ENCODE measurements at regions not wholly inside any gene's neighbourhood (a gene's known extent, or its start where the extent isn't known, plus 50 kb on each side); places are given as distances from the start of the nearest gene placed in this dataset.

DNA sequence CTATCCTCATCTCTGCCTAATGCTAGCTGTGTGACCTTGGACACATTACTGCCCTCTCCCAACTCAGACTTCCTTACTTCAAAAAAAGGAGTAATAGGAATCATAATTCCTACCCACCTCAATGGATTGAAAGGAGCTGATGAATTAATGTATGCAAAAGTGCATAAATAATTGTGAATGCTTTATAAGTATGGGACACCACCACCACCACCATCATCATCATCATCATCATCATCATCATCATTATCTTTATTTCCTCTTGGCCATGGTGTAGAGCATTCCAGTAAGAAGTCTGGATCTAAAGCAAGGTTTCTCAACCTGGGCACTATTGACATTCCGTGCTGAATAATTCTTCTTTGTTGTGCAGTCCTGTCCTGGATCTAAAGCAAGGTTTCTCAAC lies 282.5 kb downstream of the MEX3B start:
- Histone ChIP-seq H3K27me3 (no peaks in the 10 kb centered on the region), H3K36me3 (no peaks in the 10 kb centered on the region), H3K9me3 (no peaks in the 10 kb centered on the region), H3K4me1 (no peaks in the 10 kb centered on the region), H3K27ac (no peak overlapping the region), H3K4me3 (no peak overlapping the region)
- intact Hi-C loops (cut with DNase I; ENCODE audit: low total_unique reads) (no loop called here), in situ Hi-C loops (cut with MboI; ENCODE audit: low pct_ligation_motif_present in 1 of 4, low pct_unique_long_range_greater_than_20kb in 1 of 4, low sequenced_read_pairs in 3 of 4) (no loop called here)
- TF ChIP-seq POLR2AphosphoS5 (IDR thresholded peaks at IDR 0.05) (no peak), EP300 (IDR thresholded peaks at IDR 0.05; ENCODE audit: low read depth) (no peak), CTCF (IDR thresholded peaks at IDR 0.05) (no peak), POLR2A (IDR thresholded peaks at IDR 0.05) (no peak)
- no peak for DNase-seq
- WGBS, 2 donors (ENCODE audit: low coverage in 1 of 2): 83 to 97% methylated on average over 1 of the region's 1 CpG

- intact Hi-C loops (cut with DNase I; ENCODE audit: low total_unique reads) (no loop called here), in situ Hi-C loops (cut with MboI; ENCODE audit: low pct_ligation_motif_present in 1 of 4, low pct_unique_long_range_greater_than_20kb in 1 of 4, low sequenced_read_pairs in 3 of 4) (no loop called here)
- Histone ChIP-seq H3K9me3 (no peaks in the 10 kb centered on the region), H3K4me3 (no peak overlapping the region), H3K27ac (no peak overlapping the region), H3K27me3 (no peaks in the 10 kb centered on the region), H3K36me3 (no peaks in the 10 kb centered on the region), H3K4me1 (no peaks in the 10 kb centered on the region)
- TF ChIP-seq EP300 (IDR thresholded peaks at IDR 0.05; ENCODE audit: low read depth): no peak
- WGBS, 2 donors (ENCODE audit: low coverage in 1 of 2): 96% methylated on average over 8 of the region's 8 CpGs; no CpG with 5 or more reads in 1 of the 2 donors
- no peak for DNase-seq
Measured at GRCh38 chr15:81760686-81761085, 285.1 kb downstream of the MEX3B start.

DNA sequence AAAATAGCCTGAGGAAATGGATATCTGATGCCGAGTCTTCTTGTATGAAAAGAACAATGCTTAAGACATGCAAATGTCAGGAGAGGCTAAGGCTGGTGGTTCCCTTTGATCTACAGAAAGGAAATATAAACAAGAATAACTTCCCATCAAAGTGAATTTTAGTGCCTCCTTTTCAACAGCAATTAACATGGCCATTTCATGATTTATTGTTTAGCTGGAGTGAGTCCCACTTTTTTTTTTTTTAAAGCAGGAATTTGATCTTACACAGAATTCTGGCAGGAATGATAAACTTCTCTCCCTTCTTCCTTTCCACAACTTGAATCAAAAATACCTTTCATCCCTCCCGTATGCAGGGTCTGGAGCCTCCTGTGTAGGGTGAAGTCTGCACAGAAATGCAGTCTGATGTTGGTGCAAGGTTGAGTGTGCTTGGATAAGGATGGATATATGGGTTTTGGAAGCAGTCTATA lies 287.0 kb downstream of the MEX3B start:
- Histone ChIP-seq H3K9me3 (no peaks in the 10 kb centered on the region), H3K4me1 (peaks cover 0 to 5% (median 0%) of the 10 kb centered on the region in 4 donors), H3K27ac (no peak overlapping the region), H3K36me3 (no peaks in the 10 kb centered on the region), H3K27me3 (no peaks in the 10 kb centered on the region), H3K4me3 (no peak overlapping the region)
- intact Hi-C loops (cut with DNase I; ENCODE audit: low total_unique reads) (no loop called here), in situ Hi-C loops (cut with MboI; ENCODE audit: low pct_ligation_motif_present in 1 of 4, low pct_unique_long_range_greater_than_20kb in 1 of 4, low sequenced_read_pairs in 3 of 4) (no loop called here)
- no peak for TF ChIP-seq EP300 (IDR thresholded peaks at IDR 0.05; ENCODE audit: low read depth)
- TF ChIP-seq POLR2AphosphoS5 (IDR thresholded peaks at IDR 0.05): no peak
- no peak for TF ChIP-seq CTCF (IDR thresholded peaks at IDR 0.05)
- TF ChIP-seq POLR2A (IDR thresholded peaks at IDR 0.05): no peak
- 7 to 25% methylated on average over 2 of the region's 2 CpGs for WGBS, 2 donors (ENCODE audit: low coverage in 1 of 2)
- DNase-seq: no peak

DNA sequence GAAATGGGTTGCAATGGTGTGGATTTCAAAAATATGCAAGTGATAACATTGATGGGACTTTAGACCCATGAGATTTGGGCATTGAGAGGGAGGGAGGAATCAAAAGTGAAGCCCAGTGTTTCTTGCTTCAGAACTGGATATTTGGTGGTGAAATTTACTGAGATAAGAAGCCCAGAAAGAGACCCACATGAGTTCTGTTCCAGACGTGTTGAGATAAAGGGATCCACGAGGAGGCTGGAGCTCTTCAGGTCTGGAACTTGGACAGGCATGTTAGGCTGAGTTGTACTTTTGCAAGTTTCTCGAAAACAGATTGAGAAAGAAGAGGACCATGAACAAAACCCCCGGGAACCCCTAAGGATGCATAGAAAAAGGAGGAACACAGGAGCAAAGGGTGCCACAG lies 290.2 kb downstream of the MEX3B start:
- WGBS, 2 donors (ENCODE audit: low coverage in 1 of 2): 68 to 79% methylated on average over 3 to 4 of the region's 4 CpGs
- in situ Hi-C loops (cut with MboI; ENCODE audit: low pct_ligation_motif_present in 1 of 4, low pct_unique_long_range_greater_than_20kb in 1 of 4, low sequenced_read_pairs in 3 of 4) (no loop called here), intact Hi-C loops (cut with DNase I; ENCODE audit: low total_unique reads) (no loop called here)
- Histone ChIP-seq H3K4me1 (peaks cover 0 to 10% (median 5%) of the 10 kb centered on the region in 4 donors), H3K27me3 (no peaks in the 10 kb centered on the region), H3K9me3 (no peaks in the 10 kb centered on the region), H3K4me3 (no peak overlapping the region), H3K27ac (no peak overlapping the region), H3K36me3 (no peaks in the 10 kb centered on the region)
- no peak for TF ChIP-seq POLR2A (IDR thresholded peaks at IDR 0.05)
- TF ChIP-seq CTCF (IDR thresholded peaks at IDR 0.05): no peak
- no peak for DNase-seq

DNA sequence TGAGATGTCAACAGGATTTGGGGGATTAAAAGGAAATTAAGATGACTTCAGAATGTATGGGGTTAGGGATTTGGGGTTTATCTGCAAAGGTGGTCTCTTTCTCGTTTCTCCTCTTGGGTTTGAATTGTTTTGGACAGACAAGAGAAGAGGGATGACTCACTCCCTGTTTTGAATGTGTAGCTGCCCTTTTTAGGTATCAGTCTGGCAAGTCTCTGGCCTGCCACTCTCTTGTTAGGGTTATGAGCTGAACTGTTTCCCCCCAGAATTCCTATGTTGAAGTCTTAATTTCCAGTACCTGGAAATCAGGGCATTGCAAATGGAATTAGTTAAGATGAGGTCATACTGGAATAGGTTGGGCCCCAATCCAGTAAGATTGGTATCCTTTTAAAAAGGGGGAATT lies 291.7 kb downstream of the MEX3B start:
- no peak for TF ChIP-seq POLR2A (IDR thresholded peaks at IDR 0.05)
- no peak for TF ChIP-seq POLR2AphosphoS5 (IDR thresholded peaks at IDR 0.05)
- TF ChIP-seq EP300 (IDR thresholded peaks at IDR 0.05; ENCODE audit: low read depth): no peak
- no peak for TF ChIP-seq CTCF (IDR thresholded peaks at IDR 0.05)
- Histone ChIP-seq H3K27ac (no peak overlapping the region), H3K4me3 (no peak overlapping the region), H3K36me3 (no peaks in the 10 kb centered on the region), H3K4me1 (peaks cover 0 to 10% (median 5%) of the 10 kb centered on the region in 4 donors), H3K27me3 (no peaks in the 10 kb centered on the region), H3K9me3 (no peaks in the 10 kb centered on the region)
- 29% methylated on average over 1 of the region's 1 CpG; no CpG with 5 or more reads in 1 of the 2 donors for WGBS, 2 donors (ENCODE audit: low coverage in 1 of 2)
- intact Hi-C loops (cut with DNase I; ENCODE audit: low total_unique reads): no loop called here
- no peak for DNase-seq
- in situ Hi-C loops (cut with MboI; ENCODE audit: low pct_ligation_motif_present in 1 of 4, low pct_unique_long_range_greater_than_20kb in 1 of 4, low sequenced_read_pairs in 3 of 4): no loop called here

All from transverse colon (tissue), 4 donors.